ENCODE measurements at regions not wholly inside any gene's neighbourhood (a gene's known extent, or its start where the extent isn't known, plus 50 kb on each side); places are given as distances from the start of the nearest gene placed in this dataset.

GRCh38 chr18:46346213-46346612 lies 242.0 kb downstream of the HAUS1 start:
- no peaks in the 10 kb centered on the region for H3K9me3 Mint-ChIP-seq
- DNase-seq = peak; percentile 59
- peaks cover 39% of the 10 kb centered on the region for H3K4me1 Mint-ChIP-seq
- H3K36me3 Mint-ChIP-seq (ENCODE audit: low read depth) = no peaks in the 10 kb centered on the region
- intact Hi-C loops (cut with micrococcal nuclease) = no loop called here
- no peak overlapping the region for H3K27ac Mint-ChIP-seq
- peaks cover 1% of the 10 kb centered on the region for H3K27me3 Mint-ChIP-seq
- H3K4me3 Mint-ChIP-seq = peak overlapping the region; percentile 5

- Mint-ChIP-seq H3K27ac (peak overlapping the region; percentile 16), H3K9me3 (no peaks in the 10 kb centered on the region), H3K27me3 (no peaks in the 10 kb centered on the region), H3K36me3 (ENCODE audit: low read depth) (no peaks in the 10 kb centered on the region), H3K4me3 (no peak overlapping the region), H3K4me1 (peaks cover 36% of the 10 kb centered on the region)
- DNase-seq = no peak
- intact Hi-C loops (cut with micrococcal nuclease) = no loop called here
Observed at GRCh38 chr18:46346896-46347630, 242.9 kb downstream of the HAUS1 start.

GRCh38 chr18:46350598-46351159 lies 246.5 kb downstream of the HAUS1 start:
- H3K4me1 Mint-ChIP-seq = peaks cover 24% of the 10 kb centered on the region
- no peak overlapping the region for H3K4me3 Mint-ChIP-seq
- no peaks in the 10 kb centered on the region for H3K9me3 Mint-ChIP-seq
- H3K27me3 Mint-ChIP-seq = no peaks in the 10 kb centered on the region
- no peak overlapping the region for H3K27ac Mint-ChIP-seq
- no peak for DNase-seq
- intact Hi-C loops (cut with micrococcal nuclease) = no loop called here
- no peaks in the 10 kb centered on the region for H3K36me3 Mint-ChIP-seq (ENCODE audit: low read depth)

- no peak for DNase-seq
- no peaks in the 10 kb centered on the region for H3K36me3 Mint-ChIP-seq (ENCODE audit: low read depth)
- H3K4me1 Mint-ChIP-seq = peaks cover 17% of the 10 kb centered on the region
- no peak overlapping the region for H3K4me3 Mint-ChIP-seq
- intact Hi-C loops (cut with micrococcal nuclease) = no loop called here
- no peak overlapping the region for H3K27ac Mint-ChIP-seq
- no peaks in the 10 kb centered on the region for H3K9me3 Mint-ChIP-seq
- H3K27me3 Mint-ChIP-seq = no peaks in the 10 kb centered on the region
Observed at GRCh38 chr18:46352520-46353250, 248.5 kb downstream of the HAUS1 start.

- no peaks in the 10 kb centered on the region for H3K9me3 Mint-ChIP-seq
- no peak overlapping the region for H3K27ac Mint-ChIP-seq
- DNase-seq = no peak
- no peaks in the 10 kb centered on the region for H3K36me3 Mint-ChIP-seq (ENCODE audit: low read depth)
- peaks cover 13% of the 10 kb centered on the region for H3K4me1 Mint-ChIP-seq
- H3K4me3 Mint-ChIP-seq = no peak overlapping the region
- intact Hi-C loops (cut with micrococcal nuclease) = no loop called here
- no peaks in the 10 kb centered on the region for H3K27me3 Mint-ChIP-seq
Observed at GRCh38 chr18:46353460-46353859, 249.3 kb downstream of the HAUS1 start.

- Mint-ChIP-seq H3K9me3 (no peaks in the 10 kb centered on the region), H3K4me1 (peaks cover 11% of the 10 kb centered on the region), H3K4me3 (no peak overlapping the region), H3K27ac (no peak overlapping the region), H3K36me3 (ENCODE audit: low read depth) (no peaks in the 10 kb centered on the region), H3K27me3 (no peaks in the 10 kb centered on the region)
- DNase-seq = no peak
- intact Hi-C loops (cut with micrococcal nuclease) = no loop called here
Observed at GRCh38 chr18:46356278-46357033, 252.3 kb downstream of the HAUS1 start.

- intact Hi-C loops (cut with micrococcal nuclease) = no loop called here
- no peak for DNase-seq
- Mint-ChIP-seq H3K4me3 (no peak overlapping the region), H3K27ac (no peak overlapping the region), H3K27me3 (no peaks in the 10 kb centered on the region), H3K36me3 (ENCODE audit: low read depth) (no peaks in the 10 kb centered on the region), H3K9me3 (no peaks in the 10 kb centered on the region), H3K4me1 (no peaks in the 10 kb centered on the region)
Observed at GRCh38 chr18:46360102-46360699, 256.0 kb downstream of the HAUS1 start.

GRCh38 chr18:46360866-46361265 lies 256.7 kb downstream of the HAUS1 start:
- H3K36me3 Mint-ChIP-seq (ENCODE audit: low read depth) = no peaks in the 10 kb centered on the region
- H3K27me3 Mint-ChIP-seq = no peaks in the 10 kb centered on the region
- no peak overlapping the region for H3K27ac Mint-ChIP-seq
- no peaks in the 10 kb centered on the region for H3K9me3 Mint-ChIP-seq
- no peak for DNase-seq
- no peaks in the 10 kb centered on the region for H3K4me1 Mint-ChIP-seq
- intact Hi-C loops (cut with micrococcal nuclease) = no loop called here
- H3K4me3 Mint-ChIP-seq = no peak overlapping the region

- Mint-ChIP-seq H3K27me3 (no peaks in the 10 kb centered on the region), H3K36me3 (ENCODE audit: low read depth) (no peaks in the 10 kb centered on the region), H3K4me1 (no peaks in the 10 kb centered on the region), H3K27ac (no peak overlapping the region), H3K9me3 (no peaks in the 10 kb centered on the region), H3K4me3 (no peak overlapping the region)
- DNase-seq = no peak
- intact Hi-C loops (cut with micrococcal nuclease) = no loop called here
Observed at GRCh38 chr18:46362533-46362932, 258.3 kb downstream of the HAUS1 start.

- H3K4me3 Mint-ChIP-seq = no peak overlapping the region
- H3K36me3 Mint-ChIP-seq (ENCODE audit: low read depth) = no peaks in the 10 kb centered on the region
- peaks cover under 1% of the 10 kb centered on the region for H3K27me3 Mint-ChIP-seq
- H3K9me3 Mint-ChIP-seq = no peaks in the 10 kb centered on the region
- H3K4me1 Mint-ChIP-seq = no peaks in the 10 kb centered on the region
- no peak for DNase-seq
- intact Hi-C loops (cut with micrococcal nuclease) = no loop called here
- H3K27ac Mint-ChIP-seq = no peak overlapping the region
Observed at GRCh38 chr18:46364048-46364447, 259.9 kb downstream of the HAUS1 start.

GRCh38 chr18:46366201-46366600 lies 262.0 kb downstream of the HAUS1 start:
- Mint-ChIP-seq H3K36me3 (ENCODE audit: low read depth) (no peaks in the 10 kb centered on the region), H3K4me3 (no peak overlapping the region), H3K9me3 (no peaks in the 10 kb centered on the region), H3K4me1 (no peaks in the 10 kb centered on the region), H3K27me3 (peaks cover 1% of the 10 kb centered on the region), H3K27ac (no peak overlapping the region)
- DNase-seq = no peak
- intact Hi-C loops (cut with micrococcal nuclease) = no loop called here

- peaks cover 1% of the 10 kb centered on the region for H3K27me3 Mint-ChIP-seq
- H3K4me3 Mint-ChIP-seq = no peak overlapping the region
- H3K4me1 Mint-ChIP-seq = no peaks in the 10 kb centered on the region
- DNase-seq = no peak
- no peak overlapping the region for H3K27ac Mint-ChIP-seq
- intact Hi-C loops (cut with micrococcal nuclease) = no loop called here
- H3K9me3 Mint-ChIP-seq = no peaks in the 10 kb centered on the region
- no peaks in the 10 kb centered on the region for H3K36me3 Mint-ChIP-seq (ENCODE audit: low read depth)
Observed at GRCh38 chr18:46366751-46367376, 262.7 kb downstream of the HAUS1 start.

GRCh38 chr18:46369323-46369722 lies 265.1 kb downstream of the HAUS1 start:
- Mint-ChIP-seq H3K4me3 (no peak overlapping the region), H3K27ac (no peak overlapping the region), H3K4me1 (no peaks in the 10 kb centered on the region), H3K36me3 (ENCODE audit: low read depth) (no peaks in the 10 kb centered on the region), H3K27me3 (peaks cover 1% of the 10 kb centered on the region), H3K9me3 (no peaks in the 10 kb centered on the region)
- intact Hi-C loops (cut with micrococcal nuclease) = no loop called here
- no peak for DNase-seq
